Suprapubic skin (tissue), 3 donors: ENCODE measurements at regions not wholly inside any gene's neighbourhood (a gene's known extent, or its start where the extent isn't known, plus 50 kb on each side); places are given as distances from the start of the nearest gene placed in this dataset.

Source experiments
- CTCF ChIP-seq, 2 donors: fragments of 200-600 bp in 1 of 2; fragments of 450-650 bp in 1 of 2; sonication (generic) in 1 of 2; IDR thresholded peaks; one replicate each; pipeline ENCODE4 v1.5.1; 2016 to 2019; ENCODE audit warnings: antibody characterized with exemption in 2 of 2, mild to moderate bottlenecking in 1 of 2, moderate library complexity in 1 of 2
- EP300 ChIP-seq: sonication (generic); formaldehyde crosslinking; IDR thresholded peaks from one replicate; pipeline ENCODE4 v1.6.1; 2017; ENCODE audit warnings: antibody characterized with exemption
- POLR2A ChIP-seq, 2 donors: fragments of 450-650 bp; IDR thresholded peaks; one replicate each; pipeline ENCODE4 v1.6.1; 2017; ENCODE audit warnings: antibody characterized with exemption in 2 of 2, mild to moderate bottlenecking in 2 of 2, moderate library complexity in 2 of 2

GRCh38 chr20:24147961-24148360 lies 159.4 kb upstream of the GGTLC1 start:
- TF ChIP-seq CTCF (IDR thresholded peaks at IDR 0.05) (no peak), EP300 (no peak), POLR2A (IDR thresholded peaks at IDR 0.05) (no peak)
